K562 (cell line): ENCODE measurements at regions not wholly inside any gene's neighbourhood (a gene's known extent, or its start where the extent isn't known, plus 50 kb on each side); places are given as distances from the start of the nearest gene placed in this dataset.

ENCODE experiments used
- CEBPG ChIP-seq, 3 experiments: fragments of 200-800 bp in 1 of 3; sonication (Bioruptor generic) in 1 of 3; sonication (generic) in 1 of 3; formaldehyde crosslinking in 1 of 3; IDR thresholded peaks in 2 of 3; conservative IDR thresholded peaks in 1 of 3; 2 replicates each; pipeline versions ENCODE4 v1.6.1 to v1.8.0; 2016 to 2022; ENCODE audit warnings: missing compliant biosample characterization in 2 of 3, missing genetic modification characterization in 2 of 3, mild to moderate bottlenecking in 1 of 3, missing genetic modification reagents in 1 of 3
- ETS1 ChIP-seq: conservative IDR thresholded peaks from 2 replicates; pipeline ENCODE4 v1.6.1; 2011; ENCODE audit warnings: low read depth, mild to moderate bottlenecking, low read length; ENCODE audit not compliant: control insufficient read depth
- FOXP4 ChIP-seq: sonication (generic); formaldehyde crosslinking; IDR thresholded peaks from 2 replicates; pipeline ENCODE4 v1.8.0; 2022; ENCODE audit warnings: mild to moderate bottlenecking, missing genetic modification reagents, borderline replicate concordance
- NFIX ChIP-seq: fragments of 250-450 bp; sonication (Bioruptor Pico); IDR thresholded peaks from 2 replicates; pipeline ENCODE4 v1.4.0; 2020; ENCODE audit warnings: low read depth, mild to moderate bottlenecking, moderate library complexity
- RERE ChIP-seq: sonication (generic); formaldehyde crosslinking; IDR thresholded peaks from 2 replicates; pipeline ENCODE4 v1.8.0; 2023; ENCODE audit warnings: missing genetic modification reagents, mild to moderate bottlenecking, borderline replicate concordance
- SRSF9 ChIP-seq: fragments of 200-400 bp; formaldehyde crosslinking; IDR thresholded peaks from 2 replicates; pipeline ENCODE4 v1.6.1; 2017; ENCODE audit warnings: low read depth, low read length, borderline replicate concordance
- TFAM ChIP-seq: fragments of 250-450 bp; sonication (Bioruptor Pico); conservative IDR thresholded peaks from 2 replicates; pipeline ENCODE4 v1.5.0; 2021; ENCODE audit warnings: mild to moderate bottlenecking, moderate library complexity
- ZNF778 ChIP-seq: fragments of 450-650 bp; formaldehyde crosslinking; IDR thresholded peaks from 2 replicates; pipeline ENCODE4 v1.4.0; 2020; ENCODE audit warnings: mild to moderate bottlenecking, moderate library complexity

- TF ChIP-seq FOXP4 (CRISPR knock-in tag) (0 out of 2 replicates have a peak, but pooled peaks have one; percentile 81), CEBPG (CRISPR knock-in tag; IDR thresholded peaks at IDR 0.05) (no peak), CEBPG (tag; conservative IDR thresholded peaks at IDR 0.05 in 1 of 2, IDR thresholded peaks at IDR 0.05 in 1 of 2) (no peak), RERE (CRISPR knock-in tag) (0 out of 2 replicates have a peak, but pooled peaks have one; percentile 90), TFAM (CRISPR knock-in tag) (no peak), SRSF9 (no peak), ETS1 (peak; percentile 77), NFIX (CRISPR knock-in tag) (no peak), ZNF778 (CRISPR knock-in tag) (no peak)
Observed at GRCh38 chr6:27138837-27139755, 108.4 kb upstream of the PRSS16 start (continued).
